Skeletal muscle tissue (tissue), 3 donors: ENCODE measurements at regions not wholly inside any gene's neighbourhood (a gene's known extent, or its start where the extent isn't known, plus 50 kb on each side); places are given as distances from the start of the nearest gene placed in this dataset.

ENCODE experiments used
- H3K27ac ChIP-seq: one replicate; pipeline ENCODE4 v1.7.0; 2013; ENCODE audit warnings: mild to moderate bottlenecking, low read depth, low read length, inconsistent platforms
- H3K27me3 ChIP-seq, 3 donors: one replicate each; pipeline ENCODE4 v1.7.0; 2013; ENCODE audit warnings: low read length in 3 of 3; ENCODE audit not compliant: control insufficient read depth in 3 of 3, insufficient read depth in 3 of 3
- H3K36me3 ChIP-seq, 3 donors: one replicate each; pipeline ENCODE4 v1.7.0; 2013; ENCODE audit warnings: low read length in 3 of 3; ENCODE audit not compliant: control insufficient read depth in 3 of 3, insufficient read depth in 3 of 3
- H3K4me1 ChIP-seq, 3 donors: one replicate each; pipeline ENCODE4 v1.7.0; 2013; ENCODE audit warnings: low read length in 3 of 3, mild to moderate bottlenecking in 3 of 3; ENCODE audit not compliant: control insufficient read depth in 3 of 3, insufficient read depth in 3 of 3
- H3K4me3 ChIP-seq, 3 donors: one replicate each; pipeline ENCODE4 v1.7.0; 2013; ENCODE audit warnings: low read length in 3 of 3
- H3K9ac ChIP-seq, 3 donors: one replicate each; pipeline ENCODE4 v1.7.0; 2013; ENCODE audit warnings: low read length in 3 of 3, mild to moderate bottlenecking in 3 of 3, moderate library complexity in 2 of 3, low read depth in 1 of 3
- H3K9me3 ChIP-seq, 3 donors: one replicate each; pipeline ENCODE4 v1.7.0; 2013; ENCODE audit warnings: low read length in 3 of 3; ENCODE audit not compliant: control insufficient read depth in 3 of 3
- donor health status: Osteomylitis.

GRCh38 chr13:72537395-72537780, 190.0 kb downstream of the MZT1 start:
- Histone ChIP-seq H3K4me3 (no peak overlapping the region), H3K27ac (no peak overlapping the region)

GRCh38 chr13:72536714-72537394, 190.6 kb downstream of the MZT1 start:
- Histone ChIP-seq H3K4me1 (no peaks in the 10 kb centered on the region), H3K4me3 (no peak overlapping the region), H3K9ac (no peak overlapping the region), H3K9me3 (no peaks in the 10 kb centered on the region), H3K27me3 (no peaks in the 10 kb centered on the region), H3K36me3 (no peaks in the 10 kb centered on the region), H3K27ac (no peak overlapping the region)

More at GRCh38 chr13:72537395-72537780, 190.0 kb downstream of the MZT1 start:
- H3K27me3 ChIP-seq, result no peaks in the 10 kb centered on the region
- H3K36me3 ChIP-seq, result no peaks in the 10 kb centered on the region
- no peak overlapping the region for H3K9ac ChIP-seq
- H3K9me3 ChIP-seq, result no peaks in the 10 kb centered on the region
- no peaks in the 10 kb centered on the region for H3K4me1 ChIP-seq

- Histone ChIP-seq H3K9ac (no peak overlapping the region), H3K27me3 (no peaks in the 10 kb centered on the region), H3K4me3 (no peak overlapping the region)
These were observed 192.3 kb downstream of the MZT1 start for GRCh38 chr13:72534951-72535640.

GRCh38 chr13:72530471-72530870, 197.0 kb downstream of the MZT1 start:
- H3K27me3 ChIP-seq, result no peaks in the 10 kb centered on the region
- H3K36me3 ChIP-seq, result no peaks in the 10 kb centered on the region
- H3K9me3 ChIP-seq, result no peaks in the 10 kb centered on the region
- H3K4me1 ChIP-seq, result no peaks in the 10 kb centered on the region
- no peak overlapping the region for H3K4me3 ChIP-seq
- no peak overlapping the region for H3K9ac ChIP-seq
- no peak overlapping the region for H3K27ac ChIP-seq

More at GRCh38 chr13:72534951-72535640, 192.3 kb downstream of the MZT1 start:
- H3K9me3 ChIP-seq, result no peaks in the 10 kb centered on the region
- H3K27ac ChIP-seq, result no peak overlapping the region
- H3K4me1 ChIP-seq, result no peaks in the 10 kb centered on the region
- H3K36me3 ChIP-seq, result no peaks in the 10 kb centered on the region

- no peak overlapping the region for H3K27ac ChIP-seq
- no peaks in the 10 kb centered on the region for H3K27me3 ChIP-seq
- H3K9ac ChIP-seq, result no peak overlapping the region
- no peak overlapping the region for H3K4me3 ChIP-seq
- no peaks in the 10 kb centered on the region for H3K36me3 ChIP-seq
- H3K9me3 ChIP-seq, result no peaks in the 10 kb centered on the region
- H3K4me1 ChIP-seq, result no peaks in the 10 kb centered on the region
These were observed 200.1 kb downstream of the MZT1 start for GRCh38 chr13:72527333-72527732.

- no peak overlapping the region for H3K27ac ChIP-seq
These were observed 203.8 kb downstream of the MZT1 start for GRCh38 chr13:72523593-72523992.

GRCh38 chr13:72523049-72523448, 204.4 kb downstream of the MZT1 start:
- Histone ChIP-seq H3K27ac (no peak overlapping the region), H3K9ac (no peak overlapping the region), H3K4me1 (no peaks in the 10 kb centered on the region), H3K9me3 (no peaks in the 10 kb centered on the region), H3K36me3 (no peaks in the 10 kb centered on the region), H3K4me3 (no peak overlapping the region), H3K27me3 (no peaks in the 10 kb centered on the region)

More at GRCh38 chr13:72523593-72523992, 203.8 kb downstream of the MZT1 start:
- Histone ChIP-seq H3K4me3 (no peak overlapping the region), H3K4me1 (no peaks in the 10 kb centered on the region), H3K9ac (no peak overlapping the region), H3K9me3 (no peaks in the 10 kb centered on the region), H3K36me3 (no peaks in the 10 kb centered on the region), H3K27me3 (no peaks in the 10 kb centered on the region)

GRCh38 chr13:72521940-72522661, 205.3 kb downstream of the MZT1 start:
- no peak overlapping the region for H3K27ac ChIP-seq
- H3K36me3 ChIP-seq, result no peaks in the 10 kb centered on the region
- H3K9ac ChIP-seq, result no peak overlapping the region
- H3K9me3 ChIP-seq, result no peaks in the 10 kb centered on the region
- no peak overlapping the region for H3K4me3 ChIP-seq
- H3K27me3 ChIP-seq, result no peaks in the 10 kb centered on the region
- H3K4me1 ChIP-seq, result no peaks in the 10 kb centered on the region

GRCh38 chr13:72514146-72514545, 213.3 kb downstream of the MZT1 start:
- no peak overlapping the region for H3K9ac ChIP-seq
- H3K27ac ChIP-seq, result no peak overlapping the region
- H3K36me3 ChIP-seq, result no peaks in the 10 kb centered on the region
- H3K4me1 ChIP-seq, result no peaks in the 10 kb centered on the region
- no peaks in the 10 kb centered on the region for H3K9me3 ChIP-seq
- no peaks in the 10 kb centered on the region for H3K27me3 ChIP-seq
- H3K4me3 ChIP-seq, result no peak overlapping the region

- Histone ChIP-seq H3K27me3 (no peaks in the 10 kb centered on the region), H3K36me3 (no peaks in the 10 kb centered on the region)
These were observed 219.0 kb downstream of the MZT1 start for GRCh38 chr13:72508392-72508791.

More at GRCh38 chr13:72508392-72508791, 219.0 kb downstream of the MZT1 start:
- Histone ChIP-seq H3K4me3 (peak overlapping the region in 1 of 3 donors; percentile 51), H3K9me3 (no peaks in the 10 kb centered on the region), H3K9ac (no peak overlapping the region), H3K27ac (no peak overlapping the region), H3K4me1 (no peaks in the 10 kb centered on the region)
